ENCODE measurements at regions not wholly inside any gene's neighbourhood (a gene's known extent, or its start where the extent isn't known, plus 50 kb on each side); places are given as distances from the start of the nearest gene placed in this dataset.

- Histone ChIP-seq H3K27ac (no peak overlapping the region), H3K4me3 (no peak overlapping the region), H3K36me3 (no peaks in the 10 kb centered on the region), H3K9me3 (peaks cover 0 to 15% (median 5%) of the 10 kb centered on the region in 12 donors), H3K27me3 (no peaks in the 10 kb centered on the region), H3K4me1 (no peaks in the 10 kb centered on the region)
- intact Hi-C loops (cut with DNase I), result no loop called here
- ATAC-seq, result no peak
- no peak for DNase-seq
- TF ChIP-seq, protein P1, sequence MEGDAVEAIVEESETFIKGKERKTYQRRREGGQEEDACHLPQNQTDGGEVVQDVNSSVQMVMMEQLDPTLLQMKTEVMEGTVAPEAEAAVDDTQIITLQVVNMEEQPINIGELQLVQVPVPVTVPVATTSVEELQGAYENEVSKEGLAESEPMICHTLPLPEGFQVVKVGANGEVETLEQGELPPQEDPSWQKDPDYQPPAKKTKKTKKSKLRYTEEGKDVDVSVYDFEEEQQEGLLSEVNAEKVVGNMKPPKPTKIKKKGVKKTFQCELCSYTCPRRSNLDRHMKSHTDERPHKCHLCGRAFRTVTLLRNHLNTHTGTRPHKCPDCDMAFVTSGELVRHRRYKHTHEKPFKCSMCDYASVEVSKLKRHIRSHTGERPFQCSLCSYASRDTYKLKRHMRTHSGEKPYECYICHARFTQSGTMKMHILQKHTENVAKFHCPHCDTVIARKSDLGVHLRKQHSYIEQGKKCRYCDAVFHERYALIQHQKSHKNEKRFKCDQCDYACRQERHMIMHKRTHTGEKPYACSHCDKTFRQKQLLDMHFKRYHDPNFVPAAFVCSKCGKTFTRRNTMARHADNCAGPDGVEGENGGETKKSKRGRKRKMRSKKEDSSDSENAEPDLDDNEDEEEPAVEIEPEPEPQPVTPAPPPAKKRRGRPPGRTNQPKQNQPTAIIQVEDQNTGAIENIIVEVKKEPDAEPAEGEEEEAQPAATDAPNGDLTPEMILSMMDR (IDR thresholded peaks at IDR 0.05), result no peak
- no peak for TF ChIP-seq POLR2A (IDR thresholded peaks at IDR 0.05)
Measured at GRCh38 chr10:60675236-60675635, 103.0 kb upstream of the CDK1 start.

DNA sequence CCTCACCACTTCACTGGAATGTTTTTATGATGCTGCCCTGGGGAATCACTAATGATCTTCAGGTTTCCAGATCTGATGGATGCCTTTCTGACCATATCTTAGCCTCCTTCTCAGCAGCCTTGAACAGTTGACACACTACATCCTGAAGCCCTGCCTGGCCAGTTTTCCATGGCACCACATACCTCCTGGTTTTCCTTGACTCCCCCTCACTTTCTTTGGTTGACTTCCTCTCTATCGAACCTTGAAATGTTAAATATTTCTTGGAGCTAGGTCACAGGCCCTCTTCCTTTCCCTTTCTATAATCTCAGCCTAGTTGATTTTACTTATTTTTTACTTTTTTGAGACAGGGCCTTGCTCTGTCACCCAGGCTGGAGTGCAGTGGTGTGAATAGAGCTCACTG is 108.8 kb upstream of the CDK1 start:
- no peaks in the 10 kb centered on the region for H3K36me3 ChIP-seq
- no peak for ATAC-seq
- no peak overlapping the region for H3K27ac ChIP-seq
- H3K27me3 ChIP-seq, result peaks cover 0 to 3% (median 0%) of the 10 kb centered on the region in 9 donors
- H3K4me3 ChIP-seq, result no peak overlapping the region
- 53 to 71% (median 57%) methylated on average over 1 of the region's 1 CpG for WGBS, 4 donors
- no peak for TF ChIP-seq POLR2A (IDR thresholded peaks at IDR 0.05)
- TF ChIP-seq, protein P1 (IDR thresholded peaks at IDR 0.05), result no peak
- H3K9me3 ChIP-seq, result peaks cover 0 to 11% (median 5%) of the 10 kb centered on the region in 12 donors
- H3K4me1 ChIP-seq, result no peaks in the 10 kb centered on the region
- no peak for DNase-seq
- intact Hi-C loops (cut with DNase I), result no loop called here

DNA sequence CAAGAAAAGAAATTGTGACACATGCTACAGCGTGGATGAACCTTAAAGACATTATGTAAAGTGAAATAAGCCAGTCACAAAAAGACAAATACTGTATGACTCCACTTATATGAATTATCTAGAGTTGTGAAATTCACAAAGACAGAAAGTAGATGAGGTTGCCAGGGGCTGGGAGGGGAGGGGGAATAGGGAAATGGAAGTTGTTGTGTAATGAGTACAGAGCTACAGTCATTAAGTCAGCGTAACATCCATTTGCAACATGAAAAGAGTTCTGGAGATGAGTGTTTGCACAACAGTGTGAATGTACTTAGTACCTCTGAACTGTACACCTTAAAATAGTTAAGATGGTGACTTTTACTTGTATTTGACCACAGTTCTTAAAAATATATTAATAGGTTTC is 112.1 kb upstream of the CDK1 start:
- H3K9me3 ChIP-seq, result peaks cover 0 to 2% (median 0%) of the 10 kb centered on the region in 12 donors
- DNase-seq, result no peak
- no peaks in the 10 kb centered on the region for H3K36me3 ChIP-seq
- no peak overlapping the region for H3K27ac ChIP-seq
- intact Hi-C loops (cut with DNase I), result no loop called here
- H3K4me3 ChIP-seq, result no peak overlapping the region
- peak in 1 of 4 donors; percentile 54 for ATAC-seq
- no peaks in the 10 kb centered on the region for H3K4me1 ChIP-seq
- TF ChIP-seq POLR2A (IDR thresholded peaks at IDR 0.05), result no peak
- TF ChIP-seq, protein P1 (IDR thresholded peaks at IDR 0.05), result no peak
- H3K27me3 ChIP-seq, result peaks cover 0 to 3% (median 0%) of the 10 kb centered on the region in 9 donors
- WGBS, 4 donors, result 74 to 77% (median 74%) methylated on average over 2 of the region's 2 CpGs

DNA sequence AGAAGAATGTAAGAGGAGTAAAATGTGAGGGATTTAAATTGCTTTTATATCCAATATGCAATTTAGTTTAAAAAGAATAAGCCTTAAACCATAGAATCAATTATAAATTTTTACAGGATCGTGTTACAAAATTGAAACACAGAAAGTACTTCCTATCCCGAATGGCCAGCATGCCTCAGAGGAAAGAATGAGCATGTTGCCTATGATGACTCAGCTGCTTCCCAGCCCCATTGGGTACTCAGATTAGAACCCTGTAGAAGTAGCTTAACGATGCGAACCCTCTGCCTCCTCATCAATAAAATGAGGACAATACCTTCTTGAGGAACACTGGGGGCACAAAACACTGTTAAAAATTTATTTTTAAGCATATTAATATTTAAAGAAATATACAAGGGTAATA is 113.4 kb upstream of the CDK1 start:
- H3K27me3 ChIP-seq, result peaks cover 0 to 3% (median 0%) of the 10 kb centered on the region in 9 donors
- 49 to 74% (median 58%) methylated on average over 4 of the region's 4 CpGs for WGBS, 4 donors
- intact Hi-C loops (cut with DNase I), result no loop called here
- no peak for DNase-seq
- H3K36me3 ChIP-seq, result no peaks in the 10 kb centered on the region
- TF ChIP-seq, protein P1 (IDR thresholded peaks at IDR 0.05), result no peak
- TF ChIP-seq POLR2A (IDR thresholded peaks at IDR 0.05), result no peak
- no peaks in the 10 kb centered on the region for H3K4me1 ChIP-seq
- peaks cover 0 to 4% (median 0%) of the 10 kb centered on the region in 12 donors for H3K9me3 ChIP-seq
- ATAC-seq, result no peak
- H3K27ac ChIP-seq, result no peak overlapping the region
- no peak overlapping the region for H3K4me3 ChIP-seq

All from heart left ventricle (tissue), 16 donors.